ENCODE measurements at regions not wholly inside any gene's neighbourhood (a gene's known extent, or its start where the extent isn't known, plus 50 kb on each side); places are given as distances from the start of the nearest gene placed in this dataset.

DNA sequence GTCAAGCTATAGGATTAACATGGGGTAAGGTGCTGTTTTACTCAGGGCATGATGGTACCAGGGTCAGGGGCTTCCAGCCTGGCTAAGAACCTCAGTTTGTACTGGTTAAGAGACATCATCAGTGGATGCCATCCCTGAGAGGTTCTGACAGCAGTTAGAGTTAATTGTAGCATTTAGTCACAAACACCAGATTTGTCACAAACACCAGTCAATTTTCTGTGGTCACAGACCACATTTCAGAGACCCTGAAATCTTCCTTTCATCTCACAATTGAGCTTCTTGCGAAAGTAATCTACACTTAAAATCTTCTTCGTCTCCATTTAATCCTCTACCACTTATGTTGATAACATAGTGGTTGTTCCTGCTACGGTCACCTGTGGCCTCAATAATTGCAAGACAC, 143.0 kb upstream of the EGLN3 start:
- Histone ChIP-seq H2AFZ (ENCODE audit: low read depth, low read length) (no peak overlapping the region), H3K9me3 (replicated peaks; ENCODE audit: control insufficient read depth, insufficient read depth, low read length) (no peaks in the 10 kb centered on the region), H3K9me1 (replicated peaks; ENCODE audit: control insufficient read depth, extremely low read depth, insufficient read depth, low read length) (no peaks in the 10 kb centered on the region), H4K20me1 (replicated peaks; ENCODE audit: control insufficient read depth, extremely low read depth, insufficient read depth, low read length) (no peaks in the 10 kb centered on the region), H3K36me3 (ENCODE audit: control insufficient read depth in 2 of 2, extremely low read depth in 1 of 2, insufficient read depth in 2 of 2, low read length in 2 of 2) (no peaks in the 10 kb centered on the region), H3K9ac (replicated peaks; ENCODE audit: extremely low read depth, insufficient read depth, low read length) (no peak overlapping the region), H3K4me1 (ENCODE audit: control insufficient read depth, extremely low read depth, insufficient read depth, low read length) (no peaks in the 10 kb centered on the region), H3K4me2 (ENCODE audit: insufficient read depth, low read length) (no peak overlapping the region), H3K27ac (ENCODE audit: insufficient read depth, low read depth, low read length) (no peak overlapping the region), H3K27me3 (ENCODE audit: control insufficient read depth in 2 of 2, insufficient read depth in 2 of 2, low read length in 2 of 2) (no peaks in the 10 kb centered on the region), H3K4me3 (replicated peaks in 1 of 3; ENCODE audit: insufficient read depth in 1 of 3, low read depth in 1 of 3, low read length in 3 of 3) (no peak overlapping the region), H3K79me2 (ENCODE audit: control insufficient read depth, insufficient read depth, low read length) (no peaks in the 10 kb centered on the region)
- BruUV-seq (replicated peaks) = no TSS peak
- dilution Hi-C loops (cut with MboI; ENCODE audit: extremely low pct_ligation_motif_present, low sequenced_read_pairs) (no loop called here), intact Hi-C loops (cut with micrococcal nuclease) (no loop called here)
- CTCF ChIA-PET = interaction anchor here (1.1 to 2.2 kb wide), 2 partner anchors 13 to 245 kb away, joined by 3 to 10 read pairs; no protein-coding TSS in a partner anchor
- POLR2A ChIA-PET = no interaction called here
- DNase-seq (ENCODE audit: low read depth, low spot score) = no peak
- TF ChIP-seq FOS (IDR thresholded peaks at IDR 0.05; ENCODE audit: borderline replicate concordance, insufficient read depth, low read length) (no peak), MYC (IDR thresholded peaks at IDR 0.05; ENCODE audit: low read depth, low read length) (no peak), POLR2AphosphoS5 (IDR thresholded peaks at IDR 0.05; ENCODE audit: insufficient read depth, low read depth, low read length) (no peak)
- no peak for FAIRE-seq

DNA sequence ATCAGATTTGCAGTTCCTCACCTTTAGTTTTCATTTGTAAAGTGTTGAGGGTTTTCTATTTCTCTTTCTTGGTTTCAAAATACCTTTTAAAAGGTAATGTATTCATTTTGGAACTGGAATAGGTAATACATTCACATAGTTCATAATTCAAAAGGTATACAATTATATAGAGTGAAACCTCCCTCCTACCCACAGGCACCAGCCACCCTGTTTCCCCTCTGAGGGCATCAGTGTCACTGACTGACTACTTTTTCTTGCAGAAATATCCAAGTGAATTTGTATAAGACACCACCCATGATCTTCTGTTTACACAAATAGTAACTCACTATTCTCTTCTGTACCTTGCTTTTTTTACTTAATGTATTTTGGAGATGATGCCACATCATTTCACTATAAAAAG, 139.6 kb upstream of the EGLN3 start:
- dilution Hi-C loops (cut with MboI; ENCODE audit: extremely low pct_ligation_motif_present, low sequenced_read_pairs) = no loop called here
- Histone ChIP-seq H3K79me2 (ENCODE audit: control insufficient read depth, insufficient read depth, low read length) (no peaks in the 10 kb centered on the region), H3K9me3 (replicated peaks; ENCODE audit: control insufficient read depth, insufficient read depth, low read length) (no peaks in the 10 kb centered on the region), H3K27ac (ENCODE audit: insufficient read depth, low read depth, low read length) (no peak overlapping the region), H3K9me1 (replicated peaks; ENCODE audit: control insufficient read depth, extremely low read depth, insufficient read depth, low read length) (no peaks in the 10 kb centered on the region), H3K4me1 (ENCODE audit: control insufficient read depth, extremely low read depth, insufficient read depth, low read length) (no peaks in the 10 kb centered on the region), H3K4me3 (replicated peaks in 1 of 3; ENCODE audit: insufficient read depth in 1 of 3, low read depth in 1 of 3, low read length in 3 of 3) (no peak overlapping the region), H3K27me3 (ENCODE audit: control insufficient read depth in 2 of 2, insufficient read depth in 2 of 2, low read length in 2 of 2) (no peaks in the 10 kb centered on the region), H2AFZ (ENCODE audit: low read depth, low read length) (no peak overlapping the region), H3K36me3 (ENCODE audit: control insufficient read depth in 2 of 2, extremely low read depth in 1 of 2, insufficient read depth in 2 of 2, low read length in 2 of 2) (no peaks in the 10 kb centered on the region), H3K9ac (replicated peaks; ENCODE audit: extremely low read depth, insufficient read depth, low read length) (no peak overlapping the region), H3K4me2 (ENCODE audit: insufficient read depth, low read length) (no peak overlapping the region), H4K20me1 (replicated peaks; ENCODE audit: control insufficient read depth, extremely low read depth, insufficient read depth, low read length) (no peaks in the 10 kb centered on the region)
- no peak for DNase-seq (ENCODE audit: low read depth, low spot score)
- ChIA-PET CTCF (interaction anchor here (1.1 to 1.4 kb wide), 2 partner anchors 8 to 241 kb away, joined by 3 to 4 read pairs; no protein-coding TSS in a partner anchor), POLR2A (no interaction called here)
- TF ChIP-seq EZH2 (IDR thresholded peaks at IDR 0.05; ENCODE audit: borderline replicate concordance, low read depth, low read length, severe bottlenecking) (no peak), GATA2 (IDR thresholded peaks at IDR 0.05; ENCODE audit: insufficient read depth, insufficient read length, low read depth, low read length) (no peak), JUN (IDR thresholded peaks at IDR 0.05; ENCODE audit: borderline replicate concordance, insufficient read depth, insufficient read length, low read depth) (no peak), FOS (IDR thresholded peaks at IDR 0.05; ENCODE audit: borderline replicate concordance, insufficient read depth, low read length) (no peak), POLR2AphosphoS5 (IDR thresholded peaks at IDR 0.05; ENCODE audit: insufficient read depth, low read depth, low read length) (no peak), MYC (IDR thresholded peaks at IDR 0.05; ENCODE audit: low read depth, low read length) (no peak), POLR2A (IDR thresholded peaks at IDR 0.05; ENCODE audit: low read depth, low read length) (no peak)
- TF ChIP-seq, protein P1, sequence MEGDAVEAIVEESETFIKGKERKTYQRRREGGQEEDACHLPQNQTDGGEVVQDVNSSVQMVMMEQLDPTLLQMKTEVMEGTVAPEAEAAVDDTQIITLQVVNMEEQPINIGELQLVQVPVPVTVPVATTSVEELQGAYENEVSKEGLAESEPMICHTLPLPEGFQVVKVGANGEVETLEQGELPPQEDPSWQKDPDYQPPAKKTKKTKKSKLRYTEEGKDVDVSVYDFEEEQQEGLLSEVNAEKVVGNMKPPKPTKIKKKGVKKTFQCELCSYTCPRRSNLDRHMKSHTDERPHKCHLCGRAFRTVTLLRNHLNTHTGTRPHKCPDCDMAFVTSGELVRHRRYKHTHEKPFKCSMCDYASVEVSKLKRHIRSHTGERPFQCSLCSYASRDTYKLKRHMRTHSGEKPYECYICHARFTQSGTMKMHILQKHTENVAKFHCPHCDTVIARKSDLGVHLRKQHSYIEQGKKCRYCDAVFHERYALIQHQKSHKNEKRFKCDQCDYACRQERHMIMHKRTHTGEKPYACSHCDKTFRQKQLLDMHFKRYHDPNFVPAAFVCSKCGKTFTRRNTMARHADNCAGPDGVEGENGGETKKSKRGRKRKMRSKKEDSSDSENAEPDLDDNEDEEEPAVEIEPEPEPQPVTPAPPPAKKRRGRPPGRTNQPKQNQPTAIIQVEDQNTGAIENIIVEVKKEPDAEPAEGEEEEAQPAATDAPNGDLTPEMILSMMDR (IDR thresholded peaks at IDR 0.05; ENCODE audit: extremely low read depth in 1 of 2, insufficient read depth in 1 of 2, low read depth in 1 of 2, low read length in 2 of 2) = no peak
- TF ChIP-seq, protein P2, sequence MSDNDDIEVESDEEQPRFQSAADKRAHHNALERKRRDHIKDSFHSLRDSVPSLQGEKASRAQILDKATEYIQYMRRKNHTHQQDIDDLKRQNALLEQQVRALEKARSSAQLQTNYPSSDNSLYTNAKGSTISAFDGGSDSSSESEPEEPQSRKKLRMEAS (IDR thresholded peaks at IDR 0.05; ENCODE audit: insufficient read depth, insufficient read length) = no peak
- BruUV-seq (replicated peaks) = no TSS peak
- intact Hi-C loops (cut with micrococcal nuclease) = no loop called here
- FAIRE-seq = no peak

Data from endothelial cell of umbilical vein (primary cell).